ENCODE measurements at regions not wholly inside any gene's neighbourhood (a gene's known extent, or its start where the extent isn't known, plus 50 kb on each side); places are given as distances from the start of the nearest gene placed in this dataset.
A peak's percentile ranks its signal among the peaks of the same experiment; 100 is the strongest.

DNA sequence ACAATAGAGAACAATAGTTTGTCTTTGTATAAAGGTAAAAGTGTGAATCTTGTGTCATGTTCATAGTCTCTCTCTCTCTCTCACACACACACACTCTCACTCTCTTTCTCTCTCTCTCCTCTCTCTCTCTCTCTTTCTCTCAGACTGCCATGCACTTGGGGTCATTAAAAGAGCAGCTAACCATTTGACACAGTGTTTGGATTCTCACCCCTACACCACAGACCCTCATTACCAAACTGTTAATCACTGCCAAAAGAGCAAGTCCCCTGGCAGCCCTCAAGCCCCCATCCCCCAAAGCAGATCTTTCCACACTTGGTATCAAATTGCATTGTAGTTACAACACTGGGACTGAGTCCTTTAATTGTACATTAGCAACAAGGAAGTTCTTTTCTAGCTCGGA lies 305.8 kb upstream of the RSPO3 start:
- Histone ChIP-seq H3K27ac (ENCODE audit: extremely low read depth, low read depth, low read length) (no peak overlapping the region), H3K4me3 (ENCODE audit: low read depth, low read length) (no peak overlapping the region), H3K9me3 (ENCODE audit: control insufficient read depth, insufficient read depth, low read depth, low read length) (no peaks in the 10 kb centered on the region), H3K4me1 (ENCODE audit: control insufficient read depth, insufficient read depth, low read length) (peaks cover 12% of the 10 kb centered on the region), H3K36me3 (ENCODE audit: control insufficient read depth in 2 of 2, insufficient read depth in 1 of 2, low read length in 2 of 2) (no peaks in the 10 kb centered on the region)
- CTCF ChIA-PET = interaction anchor here (0.6 to 1.8 kb wide), 6 partner anchors 8 to 819 kb away, joined by 3 to 9 read pairs (median 4); no protein-coding TSS in a partner anchor
- POLR2A ChIA-PET = no interaction called here
- no peak for TF ChIP-seq EGR2 (tag by site-specific recombination; IDR thresholded peaks at IDR 0.05; ENCODE audit: low read depth)
- TF ChIP-seq ZNF837 (tag by site-specific recombination; IDR thresholded peaks at IDR 0.05) = no peak
- TF ChIP-seq HOXC10 (CRISPR knock-in tag; IDR thresholded peaks at IDR 0.05) = no peak
- peak; percentile 31; the same call in 1 of the 2 replicates for TF ChIP-seq ZNF133 (tag by site-specific recombination; IDR thresholded peaks at IDR 0.05)
- TF ChIP-seq HOXA7 (CRISPR knock-in tag; IDR thresholded peaks at IDR 0.05; ENCODE audit: borderline replicate concordance) = no peak
- TF ChIP-seq ZNF221 (tag by site-specific recombination; IDR thresholded peaks at IDR 0.05; ENCODE audit: borderline replicate concordance) = no peak
- peak; percentile 32; the same call in 1 of the 2 replicates for TF ChIP-seq ZNF843 (tag by site-specific recombination; IDR thresholded peaks at IDR 0.05)
- TF ChIP-seq GLIS1 (tag by site-specific recombination; IDR thresholded peaks at IDR 0.05) = no peak
- no peak for TF ChIP-seq ZNF677 (tag by site-specific recombination; IDR thresholded peaks at IDR 0.05)
- no peak for TF ChIP-seq ZNF514 (tag by site-specific recombination; IDR thresholded peaks at IDR 0.05)
- no peak for TF ChIP-seq ZNF132 (tag by site-specific recombination; IDR thresholded peaks at IDR 0.05; ENCODE audit: borderline replicate concordance)
- TF ChIP-seq WT1 (tag by site-specific recombination; IDR thresholded peaks at IDR 0.05) = no peak
- no peak for TF ChIP-seq ZNF555 (tag by site-specific recombination; conservative IDR thresholded peaks at IDR 0.05)
- peak; percentile 62; the same call in 1 of the 2 replicates for TF ChIP-seq MZF1 (tag by site-specific recombination; IDR thresholded peaks at IDR 0.05; ENCODE audit: borderline replicate concordance)
- TF ChIP-seq, protein P1, sequence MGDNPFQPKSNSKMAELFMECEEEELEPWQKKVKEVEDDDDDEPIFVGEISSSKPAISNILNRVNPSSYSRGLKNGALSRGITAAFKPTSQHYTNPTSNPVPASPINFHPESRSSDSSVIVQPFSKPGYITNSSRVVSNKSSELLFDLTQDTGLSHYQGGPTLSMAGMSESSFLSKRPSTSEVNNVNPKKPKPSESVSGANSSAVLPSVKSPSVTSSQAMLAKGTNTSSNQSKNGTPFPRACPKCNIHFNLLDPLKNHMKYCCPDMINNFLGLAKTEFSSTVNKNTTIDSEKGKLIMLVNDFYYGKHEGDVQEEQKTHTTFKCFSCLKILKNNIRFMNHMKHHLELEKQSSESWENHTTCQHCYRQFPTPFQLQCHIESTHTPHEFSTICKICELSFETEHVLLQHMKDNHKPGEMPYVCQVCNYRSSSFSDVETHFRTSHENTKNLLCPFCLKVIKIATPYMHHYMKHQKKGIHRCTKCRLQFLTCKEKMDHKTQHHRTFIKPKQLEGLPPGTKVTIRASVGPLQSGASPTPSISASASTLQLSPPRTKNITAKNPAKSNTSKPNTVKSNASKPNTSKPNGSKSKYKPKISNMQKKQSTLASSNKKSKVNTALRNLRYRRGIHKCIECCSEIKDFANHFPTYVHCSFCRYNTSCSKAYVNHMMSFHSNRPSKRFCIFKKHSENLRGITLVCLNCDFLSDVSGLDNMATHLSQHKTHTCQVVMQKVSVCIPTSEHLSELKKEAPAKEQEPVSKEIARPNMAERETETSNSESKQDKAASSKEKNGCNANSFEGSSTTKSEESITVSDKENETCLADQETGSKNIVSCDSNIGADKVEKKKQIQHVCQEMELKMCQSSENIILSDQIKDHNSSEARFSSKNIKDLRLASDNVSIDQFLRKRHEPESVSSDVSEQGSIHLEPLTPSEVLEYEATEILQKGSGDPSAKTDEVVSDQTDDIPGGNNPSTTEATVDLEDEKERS (tag by site-specific recombination; IDR thresholded peaks at IDR 0.05) = no peak
- TF ChIP-seq, protein P2, sequence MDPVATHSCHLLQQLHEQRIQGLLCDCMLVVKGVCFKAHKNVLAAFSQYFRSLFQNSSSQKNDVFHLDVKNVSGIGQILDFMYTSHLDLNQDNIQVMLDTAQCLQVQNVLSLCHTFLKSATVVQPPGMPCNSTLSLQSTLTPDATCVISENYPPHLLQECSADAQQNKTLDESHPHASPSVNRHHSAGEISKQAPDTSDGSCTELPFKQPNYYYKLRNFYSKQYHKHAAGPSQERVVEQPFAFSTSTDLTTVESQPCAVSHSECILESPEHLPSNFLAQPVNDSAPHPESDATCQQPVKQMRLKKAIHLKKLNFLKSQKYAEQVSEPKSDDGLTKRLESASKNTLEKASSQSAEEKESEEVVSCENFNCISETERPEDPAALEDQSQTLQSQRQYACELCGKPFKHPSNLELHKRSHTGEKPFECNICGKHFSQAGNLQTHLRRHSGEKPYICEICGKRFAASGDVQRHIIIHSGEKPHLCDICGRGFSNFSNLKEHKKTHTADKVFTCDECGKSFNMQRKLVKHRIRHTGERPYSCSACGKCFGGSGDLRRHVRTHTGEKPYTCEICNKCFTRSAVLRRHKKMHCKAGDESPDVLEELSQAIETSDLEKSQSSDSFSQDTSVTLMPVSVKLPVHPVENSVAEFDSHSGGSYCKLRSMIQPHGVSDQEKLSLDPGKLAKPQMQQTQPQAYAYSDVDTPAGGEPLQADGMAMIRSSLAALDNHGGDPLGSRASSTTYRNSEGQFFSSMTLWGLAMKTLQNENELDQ (tag by site-specific recombination; IDR thresholded peaks at IDR 0.05; ENCODE audit: low read depth) = no peak
- no peak for TF ChIP-seq ZNF24 (tag by site-specific recombination; IDR thresholded peaks at IDR 0.05)
- no peak for TF ChIP-seq ZBTB20 (tag by site-specific recombination; IDR thresholded peaks at IDR 0.05)
- no peak for TF ChIP-seq SP3 (tag by site-specific recombination; IDR thresholded peaks at IDR 0.05)
- TF ChIP-seq ZNF354C (tag by site-specific recombination; IDR thresholded peaks at IDR 0.05; ENCODE audit: borderline replicate concordance, low read depth) = no peak
- TF ChIP-seq, protein P3, sequence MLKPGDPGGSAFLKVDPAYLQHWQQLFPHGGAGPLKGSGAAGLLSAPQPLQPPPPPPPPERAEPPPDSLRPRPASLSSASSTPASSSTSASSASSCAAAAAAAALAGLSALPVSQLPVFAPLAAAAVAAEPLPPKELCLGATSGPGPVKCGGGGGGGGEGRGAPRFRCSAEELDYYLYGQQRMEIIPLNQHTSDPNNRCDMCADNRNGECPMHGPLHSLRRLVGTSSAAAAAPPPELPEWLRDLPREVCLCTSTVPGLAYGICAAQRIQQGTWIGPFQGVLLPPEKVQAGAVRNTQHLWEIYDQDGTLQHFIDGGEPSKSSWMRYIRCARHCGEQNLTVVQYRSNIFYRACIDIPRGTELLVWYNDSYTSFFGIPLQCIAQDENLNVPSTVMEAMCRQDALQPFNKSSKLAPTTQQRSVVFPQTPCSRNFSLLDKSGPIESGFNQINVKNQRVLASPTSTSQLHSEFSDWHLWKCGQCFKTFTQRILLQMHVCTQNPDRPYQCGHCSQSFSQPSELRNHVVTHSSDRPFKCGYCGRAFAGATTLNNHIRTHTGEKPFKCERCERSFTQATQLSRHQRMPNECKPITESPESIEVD (tag by site-specific recombination; IDR thresholded peaks at IDR 0.05) = no peak
- TF ChIP-seq MYNN (tag by site-specific recombination; IDR thresholded peaks at IDR 0.05; ENCODE audit: borderline replicate concordance) = no peak
- TF ChIP-seq SP2 (tag by site-specific recombination; IDR thresholded peaks at IDR 0.05) = no peak
- peak; percentile 55 for TF ChIP-seq ZNF335 (tag by site-specific recombination; conservative IDR thresholded peaks at IDR 0.05)
- TF ChIP-seq, protein P4, sequence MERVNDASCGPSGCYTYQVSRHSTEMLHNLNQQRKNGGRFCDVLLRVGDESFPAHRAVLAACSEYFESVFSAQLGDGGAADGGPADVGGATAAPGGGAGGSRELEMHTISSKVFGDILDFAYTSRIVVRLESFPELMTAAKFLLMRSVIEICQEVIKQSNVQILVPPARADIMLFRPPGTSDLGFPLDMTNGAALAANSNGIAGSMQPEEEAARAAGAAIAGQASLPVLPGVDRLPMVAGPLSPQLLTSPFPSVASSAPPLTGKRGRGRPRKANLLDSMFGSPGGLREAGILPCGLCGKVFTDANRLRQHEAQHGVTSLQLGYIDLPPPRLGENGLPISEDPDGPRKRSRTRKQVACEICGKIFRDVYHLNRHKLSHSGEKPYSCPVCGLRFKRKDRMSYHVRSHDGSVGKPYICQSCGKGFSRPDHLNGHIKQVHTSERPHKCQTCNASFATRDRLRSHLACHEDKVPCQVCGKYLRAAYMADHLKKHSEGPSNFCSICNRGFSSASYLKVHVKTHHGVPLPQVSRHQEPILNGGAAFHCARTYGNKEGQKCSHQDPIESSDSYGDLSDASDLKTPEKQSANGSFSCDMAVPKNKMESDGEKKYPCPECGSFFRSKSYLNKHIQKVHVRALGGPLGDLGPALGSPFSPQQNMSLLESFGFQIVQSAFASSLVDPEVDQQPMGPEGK (tag by site-specific recombination; IDR thresholded peaks at IDR 0.05) = peak; percentile 31; the same call in 1 of the 2 replicates
- TF ChIP-seq YY2 (tag by site-specific recombination; IDR thresholded peaks at IDR 0.05) = no peak
- no peak for TF ChIP-seq ZNF549 (tag by site-specific recombination; IDR thresholded peaks at IDR 0.05)
- peak; percentile 80 for TF ChIP-seq FEZF1 (tag by site-specific recombination; IDR thresholded peaks at IDR 0.05)
- TF ChIP-seq, protein P5, sequence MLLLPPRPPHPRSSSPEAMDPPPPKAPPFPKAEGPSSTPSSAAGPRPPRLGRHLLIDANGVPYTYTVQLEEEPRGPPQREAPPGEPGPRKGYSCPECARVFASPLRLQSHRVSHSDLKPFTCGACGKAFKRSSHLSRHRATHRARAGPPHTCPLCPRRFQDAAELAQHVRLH (tag by site-specific recombination; IDR thresholded peaks at IDR 0.05) = peak; percentile 64; the same call in 1 of the 2 replicates
- TF ChIP-seq TRIM28 (IDR thresholded peaks at IDR 0.05; ENCODE audit: borderline replicate concordance, low read length) = no peak
- no peak for TF ChIP-seq ZBTB8A (tag by site-specific recombination; IDR thresholded peaks at IDR 0.05)
- no peak for TF ChIP-seq ZNF433 (tag by site-specific recombination; IDR thresholded peaks at IDR 0.05; ENCODE audit: low read depth)

Data from HEK293 (cell line).